ENCODE measurements at regions not wholly inside any gene's neighbourhood (a gene's known extent, or its start where the extent isn't known, plus 50 kb on each side); places are given as distances from the start of the nearest gene placed in this dataset.

DNA sequence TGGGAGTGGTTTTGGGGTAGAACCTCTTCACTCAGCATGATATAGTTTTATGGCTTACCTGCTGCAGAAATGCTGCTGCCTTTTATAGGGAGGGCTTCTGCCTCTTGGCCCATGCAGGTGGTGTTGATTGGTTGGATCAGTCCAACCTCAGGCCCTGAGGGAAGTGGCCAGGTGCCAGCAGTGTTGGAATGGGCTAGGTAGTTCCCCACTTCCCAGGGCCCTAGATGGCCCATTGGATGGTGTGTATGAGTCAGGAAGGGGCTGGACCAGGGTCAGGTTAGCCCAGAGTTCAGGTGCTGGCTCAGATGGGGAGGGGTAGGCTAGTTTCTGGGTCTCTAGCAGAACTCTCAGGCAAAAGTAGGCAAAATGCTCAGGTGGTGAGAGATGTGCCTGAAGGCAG lies 455.5 kb downstream of the CCSER2 start:
- H3K4me1 ChIP-seq (ENCODE audit: insufficient read depth), result peaks cover 3% of the 10 kb centered on the region
- no peak overlapping the region for H3K4me2 ChIP-seq
- no peak for DNase-seq (ENCODE audit: low spot score)
- TF ChIP-seq EZH2 (IDR thresholded peaks at IDR 0.05; ENCODE audit: borderline replicate concordance) (no peak), EZH2phosphoT487 (IDR thresholded peaks at IDR 0.05; ENCODE audit: low read depth, severe bottlenecking, unreplicated experiment) (no peak)
- TF ChIP-seq, protein P1, sequence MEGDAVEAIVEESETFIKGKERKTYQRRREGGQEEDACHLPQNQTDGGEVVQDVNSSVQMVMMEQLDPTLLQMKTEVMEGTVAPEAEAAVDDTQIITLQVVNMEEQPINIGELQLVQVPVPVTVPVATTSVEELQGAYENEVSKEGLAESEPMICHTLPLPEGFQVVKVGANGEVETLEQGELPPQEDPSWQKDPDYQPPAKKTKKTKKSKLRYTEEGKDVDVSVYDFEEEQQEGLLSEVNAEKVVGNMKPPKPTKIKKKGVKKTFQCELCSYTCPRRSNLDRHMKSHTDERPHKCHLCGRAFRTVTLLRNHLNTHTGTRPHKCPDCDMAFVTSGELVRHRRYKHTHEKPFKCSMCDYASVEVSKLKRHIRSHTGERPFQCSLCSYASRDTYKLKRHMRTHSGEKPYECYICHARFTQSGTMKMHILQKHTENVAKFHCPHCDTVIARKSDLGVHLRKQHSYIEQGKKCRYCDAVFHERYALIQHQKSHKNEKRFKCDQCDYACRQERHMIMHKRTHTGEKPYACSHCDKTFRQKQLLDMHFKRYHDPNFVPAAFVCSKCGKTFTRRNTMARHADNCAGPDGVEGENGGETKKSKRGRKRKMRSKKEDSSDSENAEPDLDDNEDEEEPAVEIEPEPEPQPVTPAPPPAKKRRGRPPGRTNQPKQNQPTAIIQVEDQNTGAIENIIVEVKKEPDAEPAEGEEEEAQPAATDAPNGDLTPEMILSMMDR (IDR thresholded peaks at IDR 0.05; ENCODE audit: poor library complexity), result no peak
- H3K27ac ChIP-seq, result no peak overlapping the region
- no peaks in the 10 kb centered on the region for H3K27me3 ChIP-seq
- no peaks in the 10 kb centered on the region for H4K20me1 ChIP-seq (ENCODE audit: insufficient read depth, poor library complexity, severe bottlenecking)
- no peaks in the 10 kb centered on the region for H3K36me3 ChIP-seq (replicated peaks; ENCODE audit: insufficient read depth, low read depth)
- no peak overlapping the region for H2AFZ ChIP-seq
- no peaks in the 10 kb centered on the region for H3K9me2 ChIP-seq (replicated peaks; ENCODE audit: insufficient read depth)
- H3K4me3 ChIP-seq, result no peak overlapping the region
- H3K79me2 ChIP-seq, result no peaks in the 10 kb centered on the region
- no peaks in the 10 kb centered on the region for H3K9me3 ChIP-seq (ENCODE audit: low read depth)

DNA sequence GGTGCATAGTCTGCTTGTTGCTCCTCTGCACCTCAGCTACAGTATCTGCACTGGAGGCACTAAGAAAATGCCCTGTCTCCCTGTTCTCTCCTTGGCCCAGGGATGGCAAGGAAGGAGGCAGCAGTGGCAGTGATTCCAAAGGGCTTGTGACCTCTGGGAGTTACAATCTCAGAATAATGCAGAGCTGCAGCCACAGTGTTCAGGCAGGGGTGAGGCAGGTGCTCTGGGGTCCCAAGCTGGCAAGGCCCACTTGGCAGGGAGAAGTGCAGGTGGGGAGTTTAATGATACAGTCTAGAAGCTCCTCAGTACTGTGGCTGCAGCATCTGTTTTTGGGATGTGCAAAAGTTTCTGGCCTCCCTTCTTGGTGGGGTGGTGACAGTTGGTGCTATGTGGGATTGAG lies 456.4 kb downstream of the CCSER2 start:
- H3K79me2 ChIP-seq, result no peaks in the 10 kb centered on the region
- H4K20me1 ChIP-seq (ENCODE audit: insufficient read depth, poor library complexity, severe bottlenecking), result no peaks in the 10 kb centered on the region
- no peak for DNase-seq (ENCODE audit: low spot score)
- H3K4me1 ChIP-seq (ENCODE audit: insufficient read depth), result peaks cover 3% of the 10 kb centered on the region
- no peak overlapping the region for H2AFZ ChIP-seq
- no peaks in the 10 kb centered on the region for H3K9me3 ChIP-seq (ENCODE audit: low read depth)
- H3K27me3 ChIP-seq, result no peaks in the 10 kb centered on the region
- no peaks in the 10 kb centered on the region for H3K9me2 ChIP-seq (replicated peaks; ENCODE audit: insufficient read depth)
- no peak for TF ChIP-seq EZH2phosphoT487 (IDR thresholded peaks at IDR 0.05; ENCODE audit: low read depth, severe bottlenecking, unreplicated experiment)
- TF ChIP-seq, protein P1 (IDR thresholded peaks at IDR 0.05; ENCODE audit: poor library complexity), result no peak
- H3K36me3 ChIP-seq (replicated peaks; ENCODE audit: insufficient read depth, low read depth), result no peaks in the 10 kb centered on the region
- H3K4me2 ChIP-seq, result no peak overlapping the region
- H3K4me3 ChIP-seq, result no peak overlapping the region
- no peak overlapping the region for H3K27ac ChIP-seq

DNA sequence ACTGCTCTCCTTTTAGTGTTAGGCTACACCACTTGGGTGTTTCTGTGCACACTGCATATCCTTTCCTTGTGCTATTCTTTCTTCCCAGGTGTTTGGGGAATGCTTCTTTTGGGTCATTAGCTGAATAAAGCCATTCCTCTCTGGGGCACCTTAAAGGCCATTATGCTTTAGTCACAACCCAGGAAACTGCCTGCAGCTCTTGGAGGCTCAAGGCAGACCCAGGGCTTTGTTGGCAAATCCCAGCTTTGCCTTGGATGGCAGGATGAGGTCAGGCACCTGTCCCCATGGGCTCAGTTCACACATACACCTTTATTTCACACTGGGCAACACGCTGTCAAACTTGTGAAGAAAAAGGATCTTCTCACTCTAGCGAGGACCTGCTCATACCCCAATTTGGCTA lies 460.6 kb downstream of the CCSER2 start:
- Histone ChIP-seq H3K4me3 (no peak overlapping the region), H3K9me2 (replicated peaks; ENCODE audit: insufficient read depth) (no peaks in the 10 kb centered on the region), H3K79me2 (no peaks in the 10 kb centered on the region), H3K9me3 (ENCODE audit: low read depth) (no peaks in the 10 kb centered on the region), H3K4me1 (ENCODE audit: insufficient read depth) (peaks cover 3% of the 10 kb centered on the region), H4K20me1 (ENCODE audit: insufficient read depth, poor library complexity, severe bottlenecking) (no peaks in the 10 kb centered on the region), H3K36me3 (replicated peaks; ENCODE audit: insufficient read depth, low read depth) (no peaks in the 10 kb centered on the region), H3K4me2 (no peak overlapping the region), H3K27ac (no peak overlapping the region), H3K27me3 (no peaks in the 10 kb centered on the region), H2AFZ (no peak overlapping the region)
- 91% methylated on average over 2 of the region's 2 CpGs for WGBS (ENCODE audit: low lambda C conversion rate, missing lambda C conversion rate)
- no peak for DNase-seq (ENCODE audit: low spot score)
- TF ChIP-seq EZH2 (IDR thresholded peaks at IDR 0.05; ENCODE audit: borderline replicate concordance), result no peak
- TF ChIP-seq, protein P1 (IDR thresholded peaks at IDR 0.05; ENCODE audit: poor library complexity), result no peak
- no peak for TF ChIP-seq EZH2phosphoT487 (IDR thresholded peaks at IDR 0.05; ENCODE audit: low read depth, severe bottlenecking, unreplicated experiment)

DNA sequence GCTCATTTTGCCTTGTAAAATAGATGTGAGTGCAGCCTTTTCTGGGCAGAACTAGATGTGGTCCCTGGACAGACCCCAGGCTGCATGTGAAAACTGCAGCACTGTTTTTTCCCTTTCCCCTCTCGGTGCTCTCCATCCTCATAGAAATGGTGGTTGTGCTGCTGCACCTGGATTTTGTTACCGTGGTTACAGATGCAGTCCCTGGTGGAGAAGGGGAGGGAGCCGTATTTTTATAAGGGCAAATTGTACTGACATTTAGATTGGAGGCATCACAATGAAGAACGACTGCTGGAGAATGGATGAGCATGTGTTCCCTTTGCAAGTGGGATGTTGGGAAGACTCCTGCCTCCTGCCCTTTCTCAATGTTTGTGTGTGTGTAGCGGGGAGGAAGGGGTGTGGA lies 469.9 kb downstream of the CCSER2 start:
- H3K4me1 ChIP-seq (ENCODE audit: insufficient read depth), result no peaks in the 10 kb centered on the region
- no peak overlapping the region for H2AFZ ChIP-seq
- no peaks in the 10 kb centered on the region for H3K36me3 ChIP-seq (replicated peaks; ENCODE audit: insufficient read depth, low read depth)
- WGBS (ENCODE audit: low lambda C conversion rate, missing lambda C conversion rate), result 80% methylated on average over 5 of the region's 5 CpGs
- no peak for TF ChIP-seq EZH2 (IDR thresholded peaks at IDR 0.05; ENCODE audit: borderline replicate concordance)
- TF ChIP-seq, protein P1 (IDR thresholded peaks at IDR 0.05; ENCODE audit: poor library complexity), result no peak
- TF ChIP-seq EZH2phosphoT487 (IDR thresholded peaks at IDR 0.05; ENCODE audit: low read depth, severe bottlenecking, unreplicated experiment), result no peak
- no peak overlapping the region for H3K4me3 ChIP-seq
- no peak for DNase-seq (ENCODE audit: low spot score)
- H3K27me3 ChIP-seq, result peaks cover 3% of the 10 kb centered on the region
- H3K9me3 ChIP-seq (ENCODE audit: low read depth), result no peaks in the 10 kb centered on the region
- H3K4me2 ChIP-seq, result no peak overlapping the region
- H3K27ac ChIP-seq, result no peak overlapping the region
- no peaks in the 10 kb centered on the region for H3K79me2 ChIP-seq
- no peaks in the 10 kb centered on the region for H3K9me2 ChIP-seq (replicated peaks; ENCODE audit: insufficient read depth)
- no peaks in the 10 kb centered on the region for H4K20me1 ChIP-seq (ENCODE audit: insufficient read depth, poor library complexity, severe bottlenecking)
